H1 (cell line): ENCODE measurements at regions not wholly inside any gene's neighbourhood (a gene's known extent, or its start where the extent isn't known, plus 50 kb on each side); places are given as distances from the start of the nearest gene placed in this dataset.

Experiments used
- CTCF ChIA-PET: fragments of 300-600 bp; sonication (Branson Sonifier 250); formaldehyde crosslinking; loops from one replicate; lab custom pipeline; 2021; ENCODE audit not compliant: partially characterized antibody; lab: Charles Lee
- POLR2A ChIA-PET: fragments of 300-600 bp; sonication (Branson Sonifier 250); formaldehyde crosslinking; loops from one replicate; lab custom pipeline; 2021; ENCODE audit warnings: inconsistent platforms; ENCODE audit not compliant: partially characterized antibody; lab: Charles Lee
- DNase-seq, 2 experiments: peaks; one replicate each; pipeline versions ENCODE4 v3.0.0 to v3.0.0-alpha.2; 2010 to 2022; ENCODE audit warnings: low spot score in 2 of 2, low read depth in 1 of 2, mixed read lengths in 1 of 2
- FAIRE-seq: peaks from 2 replicates; lab custom pipeline; 2011; peaks lifted over from hg19 to GRCh38; lab: Jason Lieb, UNC
- H2AFZ ChIP-seq: 2 replicates; pipeline ENCODE4 v1.8.1; 2012; ENCODE audit warnings: low read length, inconsistent platforms
- H2AK5ac ChIP-seq: 2 replicates; pipeline ENCODE4 v1.6.1; 2013; ENCODE audit warnings: low read depth, low read length
- H2BK120ac ChIP-seq: replicated peaks from 2 replicates; pipeline ENCODE3; 2013; ENCODE audit warnings: low read depth, low read length, inconsistent platforms
- H2BK12ac ChIP-seq: 2 replicates; pipeline ENCODE4 v1.6.1; 2013; ENCODE audit warnings: low read depth, low read length
- H2BK15ac ChIP-seq: 2 replicates; pipeline ENCODE4 v1.6.1; 2013; ENCODE audit warnings: low read length
- H2BK20ac ChIP-seq: 2 replicates; pipeline ENCODE4 v1.6.1; 2013; ENCODE audit warnings: low read length
- H2BK5ac ChIP-seq: 2 replicates; pipeline ENCODE4 v1.6.1; 2013; ENCODE audit warnings: low read depth, low read length
- H3K14ac ChIP-seq: 2 replicates; pipeline ENCODE4 v1.6.1; 2013; ENCODE audit warnings: inconsistent platforms; ENCODE audit not compliant: insufficient read length
- H3K18ac ChIP-seq: 2 replicates; pipeline ENCODE4 v1.6.1; 2013; ENCODE audit warnings: low read length; ENCODE audit errors: extremely low read depth
- H3K23ac ChIP-seq: 2 replicates; pipeline ENCODE4 v1.6.1; 2013; ENCODE audit warnings: inconsistent platforms; ENCODE audit not compliant: insufficient read length
- H3K23me2 ChIP-seq: 2 replicates; pipeline ENCODE4 v1.6.1; 2013; ENCODE audit warnings: low read depth, low read length
- H3K27ac ChIP-seq: 2 replicates; pipeline ENCODE4 v1.6.1; 2011; ENCODE audit warnings: low read depth, low read length, inconsistent platforms
- H3K27me3 ChIP-seq, 4 experiments: replicated peaks in 1 of 4; 1 replicate in 1 of 4; 2 replicates in 3 of 4; pipeline versions ENCODE4 v1.6.1 to v1.8.1; 2011 to 2013; ENCODE audit warnings: low read length in 3 of 4, mild to moderate bottlenecking in 3 of 4, inconsistent platforms in 2 of 4, mixed read lengths in 2 of 4, moderate library complexity in 1 of 4; ENCODE audit not compliant: control insufficient read depth in 3 of 4, insufficient read depth in 3 of 4; ENCODE audit errors: extremely low read depth in 1 of 4
- H3K36me3 ChIP-seq, 4 experiments: 2 replicates each; pipeline versions ENCODE4 v1.6.1 to v1.8.1; 2011 to 2013; ENCODE audit warnings: mild to moderate bottlenecking in 4 of 4, low read length in 3 of 4, moderate library complexity in 2 of 4, control low read depth in 1 of 4, inconsistent platforms in 1 of 4; ENCODE audit not compliant: insufficient read depth in 4 of 4, control insufficient read depth in 2 of 4
- H3K4ac ChIP-seq: replicated peaks from 2 replicates; pipeline ENCODE3; 2013; ENCODE audit warnings: low read length, low read depth, mixed read lengths, inconsistent platforms; ENCODE audit not compliant: insufficient read length
- H3K4me1 ChIP-seq, 4 experiments: replicated peaks in 1 of 4; 1 replicate in 1 of 4; 2 replicates in 3 of 4; pipeline versions ENCODE4 v1.6.1 to v1.8.1; 2011 to 2013; ENCODE audit warnings: low read length in 3 of 4, inconsistent platforms in 2 of 4, mixed read lengths in 1 of 4; ENCODE audit not compliant: insufficient read depth in 4 of 4, control insufficient read depth in 3 of 4
- H3K4me2 ChIP-seq, 2 experiments: 2 replicates each; pipeline versions ENCODE4 v1.6.1 to v1.8.1; 2011 to 2013; ENCODE audit warnings: low read depth in 2 of 2, low read length in 2 of 2, control low read depth in 1 of 2, inconsistent platforms in 1 of 2, mild to moderate bottlenecking in 1 of 2; ENCODE audit not compliant: insufficient read depth in 1 of 2
- H3K4me3 ChIP-seq, 4 experiments: fragments of 200-600, 300-600 bp in 1 of 4; sonication (generic), shearing (Covaris generic), sonication (Bioruptor Twin) in 1 of 4; 2 replicates each; pipeline versions ENCODE4 v1.5.1 to v1.8.1; 2011 to 2016; ENCODE audit warnings: low read length in 4 of 4, low read depth in 3 of 4, control low read depth in 2 of 4, inconsistent platforms in 2 of 4, mild to moderate bottlenecking in 2 of 4, mixed read lengths in 1 of 4, moderate library complexity in 1 of 4; ENCODE audit not compliant: insufficient read depth in 2 of 4; ENCODE audit errors: extremely low read depth in 1 of 4
- H3K56ac ChIP-seq: replicated peaks from 2 replicates; pipeline ENCODE3; 2013; ENCODE audit warnings: low read depth, mild to moderate bottlenecking, mixed read lengths, low read length, inconsistent platforms; ENCODE audit not compliant: insufficient read length
- H3K79me1 ChIP-seq: 2 replicates; pipeline ENCODE4 v1.6.1; 2013; ENCODE audit warnings: low read depth, low read length, control low read depth
- H3K79me2 ChIP-seq, 2 experiments: 2 replicates each; pipeline versions ENCODE4 v1.6.1 to v1.8.1; 2012 to 2013; ENCODE audit warnings: low read length in 2 of 2, mild to moderate bottlenecking in 2 of 2, inconsistent platforms in 1 of 2; ENCODE audit not compliant: insufficient read depth in 2 of 2, control insufficient read depth in 1 of 2
- H3K9ac ChIP-seq, 4 experiments: replicated peaks in 1 of 4; 1 replicate in 1 of 4; 2 replicates in 3 of 4; pipeline versions ENCODE4 v1.6.1 to v1.8.1; 2011 to 2013; ENCODE audit warnings: low read depth in 3 of 4, low read length in 3 of 4, control low read depth in 2 of 4, mild to moderate bottlenecking in 2 of 4, moderate library complexity in 2 of 4, inconsistent platforms in 1 of 4; ENCODE audit errors: extremely low read depth in 1 of 4
- H3K9me3 ChIP-seq, 2 experiments: 2 replicates each; pipeline versions ENCODE4 v1.6.1 to v1.8.1; 2012 to 2013; ENCODE audit warnings: mild to moderate bottlenecking in 2 of 2, moderate library complexity in 2 of 2, control low read depth in 1 of 2, inconsistent platforms in 1 of 2, low read depth in 1 of 2, low read length in 1 of 2, mixed read lengths in 1 of 2; ENCODE audit not compliant: insufficient read depth in 2 of 2
- H4K20me1 ChIP-seq, 2 experiments: replicated peaks in 1 of 2; 2 replicates each; pipeline versions ENCODE3 to v1.8.1; 2011 to 2013; ENCODE audit warnings: inconsistent platforms in 2 of 2, low read length in 2 of 2, mild to moderate bottlenecking in 1 of 2; ENCODE audit not compliant: insufficient read depth in 2 of 2, control insufficient read depth in 1 of 2
- H4K5ac ChIP-seq: 2 replicates; pipeline ENCODE4 v1.6.1; 2013; ENCODE audit warnings: low read length, low read depth, mixed read lengths, inconsistent platforms; ENCODE audit not compliant: insufficient read length
- H4K8ac ChIP-seq: 2 replicates; pipeline ENCODE4 v1.8.0; 2013; ENCODE audit warnings: mild to moderate bottlenecking, moderate library complexity, low read length, inconsistent platforms; ENCODE audit not compliant: insufficient read depth; ENCODE audit errors: extremely low read depth
- H4K91ac ChIP-seq: replicated peaks from 2 replicates; pipeline ENCODE3; 2013; ENCODE audit warnings: low read length, mixed read lengths, inconsistent platforms; ENCODE audit not compliant: insufficient read length
- BACH1 ChIP-seq: IDR thresholded peaks from 2 replicates; pipeline ENCODE4 v1.6.1; 2012; ENCODE audit warnings: low read length, improper control_type of control experiment
- CHD2 ChIP-seq: IDR thresholded peaks from 2 replicates; pipeline ENCODE4 v1.6.1; 2012; ENCODE audit warnings: low read length, improper control_type of control experiment
- EP300 ChIP-seq, 2 experiments: IDR thresholded peaks; 1 replicate in 1 of 2; 2 replicates in 1 of 2; pipeline ENCODE4 v1.6.1; 2011 to 2012; ENCODE audit warnings: low read depth in 2 of 2, low read length in 2 of 2, mild to moderate bottlenecking in 2 of 2, borderline replicate concordance in 1 of 2, inconsistent platforms in 1 of 2, moderate library complexity in 1 of 2
- GABPA ChIP-seq: IDR thresholded peaks from 2 replicates; pipeline ENCODE4 v1.6.1; 2011; ENCODE audit warnings: mild to moderate bottlenecking, low read length, moderate library complexity, borderline replicate concordance; ENCODE audit not compliant: insufficient read depth
- KDM1A ChIP-seq: fragments of 200-600, 300-600 bp; sonication (generic); IDR thresholded peaks from 2 replicates; pipeline ENCODE4 v1.7.1; 2016; ENCODE audit warnings: mild to moderate bottlenecking, low read length, borderline replicate concordance
- USF2 ChIP-seq: IDR thresholded peaks from 2 replicates; pipeline ENCODE4 v1.6.1; 2011; ENCODE audit warnings: low read length, improper control_type of control experiment
- ZNF274 ChIP-seq: IDR thresholded peaks from 2 replicates; pipeline ENCODE4 v1.7.0; 2012; ENCODE audit warnings: low read length, borderline replicate concordance; ENCODE audit errors: extremely low read depth
- WGBS, 2 experiments: shearing (Covaris generic) in 1 of 2; methylation state at CpG; one replicate each; pipeline versions ENCODE4 v1.1.6 to v1.1.7; 2013 to 2015; ENCODE audit warnings: low lambda C conversion rate in 2 of 2, mixed read lengths in 2 of 2, inconsistent platforms in 1 of 2, low coverage in 1 of 2, missing lambda C conversion rate in 1 of 2; ENCODE audit not compliant: insufficient replicate concordance in 2 of 2, insufficient coverage in 1 of 2, insufficient read length in 1 of 2; ENCODE audit errors: extremely low coverage in 1 of 2, missing lambda C conversion rate in 1 of 2; 5-methylcytosine and 5-hydroxymethylcytosine counted together
- TF ChIP-seq, protein P1 (sequence below): IDR thresholded peaks from 2 replicates; pipeline ENCODE4 v1.6.1; 2012; ENCODE audit warnings: inconsistent platforms

DNA sequence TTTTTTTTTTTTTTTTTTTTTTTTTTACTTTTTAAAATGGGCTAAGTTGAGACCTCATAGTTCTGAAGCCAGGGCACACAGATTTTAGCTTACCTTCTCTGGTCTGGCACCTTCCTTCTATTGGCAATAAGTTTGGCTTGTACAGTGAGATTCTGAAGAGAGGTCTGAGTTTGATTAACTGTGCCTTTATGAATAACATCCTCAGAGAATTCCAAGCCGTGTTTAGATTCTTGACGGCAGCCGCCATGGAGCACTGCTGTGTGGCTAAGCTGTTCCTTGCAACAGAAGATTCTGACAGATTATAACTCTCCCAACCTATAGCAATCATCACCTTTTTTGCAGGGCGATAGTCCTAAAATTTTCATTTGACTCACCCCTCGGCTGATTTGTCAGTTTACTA is 354.9 kb upstream of the FAR2 start:
- Histone ChIP-seq H3K9me3 (no peaks in the 10 kb centered on the region), H3K79me1 (no peaks in the 10 kb centered on the region), H2AFZ (no peak overlapping the region), H3K23ac (no peak overlapping the region), H2BK120ac (no peak overlapping the region), H2BK20ac (no peak overlapping the region), H3K18ac (no peak overlapping the region), H2AK5ac (no peak overlapping the region), H3K9ac (no peak overlapping the region), H3K79me2 (no peaks in the 10 kb centered on the region), H3K4ac (no peak overlapping the region), H2BK12ac (no peak overlapping the region), H4K91ac (no peak overlapping the region), H4K8ac (no peak overlapping the region), H3K27ac (no peak overlapping the region), H2BK5ac (no peak overlapping the region), H3K27me3 (no peaks in the 10 kb centered on the region), H3K4me3 (no peak overlapping the region), H4K20me1 (no peaks in the 10 kb centered on the region), H3K14ac (no peak overlapping the region), H3K56ac (no peak overlapping the region), H3K4me1 (no peaks in the 10 kb centered on the region; a peak in 1 of 7 replicates), H3K23me2 (no peaks in the 10 kb centered on the region; the same call in 1 of the 2 replicates), H3K36me3 (no peaks in the 10 kb centered on the region), H3K4me2 (no peak overlapping the region), H2BK15ac (no peak overlapping the region), H4K5ac (no peak overlapping the region)
- DNase-seq (no peak), FAIRE-seq (no peak)
- ChIA-PET CTCF (interaction anchor here (1.2 kb wide), 1 partner anchor 281 kb away, joined by 3 read pairs; no protein-coding TSS in a partner anchor), POLR2A (no interaction called here)
- 96% methylated on average over 5 of the region's 5 CpGs; no CpG with 5 or more reads in 1 of the 2 experiments for WGBS, 2 experiments
- no peak for TF ChIP-seq ZNF274
- no peak for TF ChIP-seq EP300 (IDR thresholded peaks at IDR 0.05; ENCODE audit: borderline replicate concordance in 1 of 2, low read depth in 2 of 2, low read length in 2 of 2)
- no peak for TF ChIP-seq KDM1A
- TF ChIP-seq, protein P1, sequence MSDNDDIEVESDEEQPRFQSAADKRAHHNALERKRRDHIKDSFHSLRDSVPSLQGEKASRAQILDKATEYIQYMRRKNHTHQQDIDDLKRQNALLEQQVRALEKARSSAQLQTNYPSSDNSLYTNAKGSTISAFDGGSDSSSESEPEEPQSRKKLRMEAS, result no peak
- TF ChIP-seq BACH1, result no peak
- TF ChIP-seq GABPA, result no peak
- no peak for TF ChIP-seq USF2
- TF ChIP-seq CHD2, result no peak
